ENCODE measurements at regions not wholly inside any gene's neighbourhood (a gene's known extent, or its start where the extent isn't known, plus 50 kb on each side); places are given as distances from the start of the nearest gene placed in this dataset.

DNA sequence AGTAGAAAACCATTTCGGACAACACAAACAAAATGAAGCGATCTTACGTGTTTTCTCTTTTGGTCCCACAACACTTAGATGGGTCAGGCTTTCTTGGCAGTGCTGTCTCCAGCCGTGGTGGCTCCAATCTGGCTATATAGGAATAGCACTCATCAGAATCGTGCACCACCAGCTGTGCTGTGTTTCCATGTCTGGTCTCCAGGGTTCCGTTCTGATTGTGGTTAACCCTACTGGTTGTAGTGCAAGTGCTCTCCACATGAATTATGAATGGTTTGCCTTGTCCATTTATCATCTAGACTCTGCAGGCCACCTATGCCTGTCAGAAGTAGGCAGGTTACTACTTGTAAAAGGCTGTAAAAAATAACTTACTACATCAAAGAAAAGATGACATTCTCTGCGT is 536.3 kb downstream of the IQCM start:
- no peak for TF ChIP-seq EZH2 (IDR thresholded peaks at IDR 0.05; ENCODE audit: borderline replicate concordance, low read depth, low read length, severe bottlenecking)
- TF ChIP-seq, protein P1, sequence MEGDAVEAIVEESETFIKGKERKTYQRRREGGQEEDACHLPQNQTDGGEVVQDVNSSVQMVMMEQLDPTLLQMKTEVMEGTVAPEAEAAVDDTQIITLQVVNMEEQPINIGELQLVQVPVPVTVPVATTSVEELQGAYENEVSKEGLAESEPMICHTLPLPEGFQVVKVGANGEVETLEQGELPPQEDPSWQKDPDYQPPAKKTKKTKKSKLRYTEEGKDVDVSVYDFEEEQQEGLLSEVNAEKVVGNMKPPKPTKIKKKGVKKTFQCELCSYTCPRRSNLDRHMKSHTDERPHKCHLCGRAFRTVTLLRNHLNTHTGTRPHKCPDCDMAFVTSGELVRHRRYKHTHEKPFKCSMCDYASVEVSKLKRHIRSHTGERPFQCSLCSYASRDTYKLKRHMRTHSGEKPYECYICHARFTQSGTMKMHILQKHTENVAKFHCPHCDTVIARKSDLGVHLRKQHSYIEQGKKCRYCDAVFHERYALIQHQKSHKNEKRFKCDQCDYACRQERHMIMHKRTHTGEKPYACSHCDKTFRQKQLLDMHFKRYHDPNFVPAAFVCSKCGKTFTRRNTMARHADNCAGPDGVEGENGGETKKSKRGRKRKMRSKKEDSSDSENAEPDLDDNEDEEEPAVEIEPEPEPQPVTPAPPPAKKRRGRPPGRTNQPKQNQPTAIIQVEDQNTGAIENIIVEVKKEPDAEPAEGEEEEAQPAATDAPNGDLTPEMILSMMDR (IDR thresholded peaks at IDR 0.05; ENCODE audit: borderline replicate concordance, extremely low read depth, low read length, poor library complexity, severe bottlenecking), result no peak
